NT2/D1 (cell line): ENCODE measurements at regions not wholly inside any gene's neighbourhood (a gene's known extent, or its start where the extent isn't known, plus 50 kb on each side); places are given as distances from the start of the nearest gene placed in this dataset.

Source experiments
- SUZ12 ChIP-seq: IDR thresholded peaks from 2 replicates; pipeline ENCODE4 v1.6.1; 2011; ENCODE audit not compliant: insufficient read length, insufficient read depth; ENCODE audit errors: extremely low read depth
- YY1 ChIP-seq: IDR thresholded peaks from 2 replicates; pipeline ENCODE4 v1.6.1; 2011; ENCODE audit not compliant: insufficient read length, insufficient read depth
- ZNF274 ChIP-seq: IDR thresholded peaks from 2 replicates; pipeline ENCODE4 v1.6.1; 2011; ENCODE audit warnings: mild to moderate bottlenecking, low read depth, low read length

DNA sequence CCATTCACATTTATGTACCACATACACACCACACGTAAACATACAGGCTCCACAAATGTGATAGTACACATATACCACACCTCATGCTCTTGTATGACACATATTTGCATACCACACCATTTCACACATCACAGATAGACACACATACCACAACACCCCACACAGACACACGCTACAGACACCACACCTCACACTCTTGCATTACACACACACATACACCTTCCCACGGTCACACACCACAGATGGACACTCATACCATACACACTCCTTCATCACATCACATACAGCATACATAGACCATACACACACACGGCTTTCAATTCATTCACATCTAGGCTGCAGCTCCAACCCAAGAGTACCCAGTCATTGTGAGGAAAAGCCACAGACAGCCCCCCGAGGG is 222.5 kb upstream of the RPL34 start:
- TF ChIP-seq SUZ12 (no peak), YY1 (no peak), ZNF274 (no peak)
